ENCODE measurements at regions not wholly inside any gene's neighbourhood (a gene's known extent, or its start where the extent isn't known, plus 50 kb on each side); places are given as distances from the start of the nearest gene placed in this dataset.
"Not testable (repeated sequence)": the region's sequence is repeated elsewhere in the genome, so short reads cannot be mapped to it uniquely, and the experiment has no call there.

DNA sequence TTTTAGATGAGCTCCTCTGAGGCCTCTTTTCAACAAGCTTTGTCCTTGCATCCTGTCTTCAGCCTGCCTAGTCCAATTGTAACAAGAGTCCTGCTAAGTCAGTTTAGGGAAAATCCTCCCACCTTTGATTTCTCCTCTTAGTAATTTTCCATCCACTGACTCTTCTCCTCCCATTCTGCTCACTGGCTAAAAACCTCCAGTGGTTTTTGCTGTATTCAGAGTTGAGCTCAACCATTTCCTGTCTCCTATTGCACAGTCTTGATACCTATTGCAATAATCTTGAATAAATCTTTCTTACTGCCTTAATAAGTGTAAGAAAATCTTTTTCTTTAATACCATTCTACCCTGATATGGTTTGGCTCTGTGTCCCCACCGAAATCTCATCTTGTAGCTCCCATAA, 117.8 kb upstream of the ENPP6 start:
- Histone ChIP-seq H3K4me2 (ENCODE audit: low read depth, low read length, poor library complexity, severe bottlenecking) (no peak overlapping the region), H3K79me2 (ENCODE audit: insufficient read depth, low read length) (no peaks in the 10 kb centered on the region), H3K36me3 (ENCODE audit: low read length) (no peaks in the 10 kb centered on the region; the same call in 1 of the 2 replicates), H4K20me1 (ENCODE audit: low read depth, low read length) (no peaks in the 10 kb centered on the region), H3K27me3 (ENCODE audit: low read length) (no peaks in the 10 kb centered on the region), H3K27ac (ENCODE audit: low read depth, low read length) (no peak overlapping the region), H3K4me3 (ENCODE audit: insufficient read depth, low read length, poor library complexity, severe bottlenecking) (no peak overlapping the region), H3K9me2 (replicated peaks; ENCODE audit: insufficient read depth, low read length) (no peaks in the 10 kb centered on the region), H2AFZ (ENCODE audit: low read depth, low read length, severe bottlenecking) (no peak overlapping the region), H3F3A (ENCODE audit: insufficient read depth) (no peaks in the 10 kb centered on the region), H3K9me3 (ENCODE audit: insufficient read depth, low read length) (no peaks in the 10 kb centered on the region), H3K9ac (ENCODE audit: low read length) (no peak overlapping the region)
- TF ChIP-seq CTCF (IDR thresholded peaks at IDR 0.05; ENCODE audit: insufficient read depth, low read length, poor library complexity, severe bottlenecking) = no peak
- TF ChIP-seq EZH2phosphoT487 (conservative IDR thresholded peaks at IDR 0.05; ENCODE audit: low read length) = no peak

- H3K4me3 ChIP-seq (ENCODE audit: insufficient read depth, low read length, poor library complexity, severe bottlenecking); H3K79me2 ChIP-seq (ENCODE audit: insufficient read depth, low read length); H3K9me3 ChIP-seq (ENCODE audit: insufficient read depth, low read length); H2AFZ ChIP-seq (ENCODE audit: low read depth, low read length, severe bottlenecking); H4K20me1 ChIP-seq (ENCODE audit: low read depth, low read length); H3F3A ChIP-seq (ENCODE audit: insufficient read depth); H3K4me2 ChIP-seq (ENCODE audit: low read depth, low read length, poor library complexity, severe bottlenecking); H3K27ac ChIP-seq (ENCODE audit: low read depth, low read length); H3K27me3 ChIP-seq (ENCODE audit: low read length); H3K9ac ChIP-seq (ENCODE audit: low read length); H3K36me3 ChIP-seq (ENCODE audit: low read length); H3K9me2 ChIP-seq (replicated peaks; ENCODE audit: insufficient read depth, low read length): not testable (repeated sequence)
These were observed 115.8 kb upstream of the ENPP6 start for GRCh38 chr4:184333446-184333845.

DNA sequence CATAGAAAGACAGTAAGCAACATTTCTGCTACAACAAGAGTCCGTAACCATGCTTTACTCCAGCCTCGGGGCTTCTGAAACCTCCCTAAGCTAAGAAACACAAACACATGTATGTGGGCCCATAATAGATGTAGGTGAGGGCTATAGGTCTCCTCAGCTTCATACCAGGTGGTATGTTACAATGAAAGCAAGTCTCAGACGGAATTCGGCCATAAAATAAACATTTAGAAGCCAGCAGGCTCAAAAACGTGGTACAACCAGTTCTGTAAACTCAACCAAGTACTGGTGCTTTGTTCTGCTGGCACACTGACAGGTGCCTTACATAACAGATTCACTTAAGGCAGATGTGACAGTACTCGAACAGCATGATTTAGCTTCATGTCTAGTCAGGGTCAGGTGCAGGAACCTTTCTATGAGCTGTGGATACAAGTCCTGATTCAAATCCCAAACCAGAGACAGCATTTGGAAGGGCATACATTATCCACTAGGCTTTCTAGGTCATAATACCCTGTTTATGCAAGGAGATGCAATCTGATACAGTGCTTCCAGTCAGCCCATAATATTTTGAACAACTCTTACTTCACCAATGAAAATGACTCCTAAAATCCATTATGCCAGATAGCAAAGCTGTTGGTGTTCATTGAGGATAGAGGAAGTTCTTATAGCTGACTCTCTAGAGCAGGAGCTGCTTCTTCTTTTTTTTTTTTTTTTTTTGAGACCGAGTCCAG, 113.8 kb upstream of the ENPP6 start:
- H3K4me3 ChIP-seq (ENCODE audit: insufficient read depth, low read length, poor library complexity, severe bottlenecking) = no peak overlapping the region
- no peak overlapping the region for H3K9ac ChIP-seq (ENCODE audit: low read length)
- no peaks in the 10 kb centered on the region for H3K36me3 ChIP-seq (ENCODE audit: low read length)
- H3K4me2 ChIP-seq (ENCODE audit: low read depth, low read length, poor library complexity, severe bottlenecking) = no peak overlapping the region
- no peak overlapping the region for H3K27ac ChIP-seq (ENCODE audit: low read depth, low read length)
- TF ChIP-seq CTCF (IDR thresholded peaks at IDR 0.05; ENCODE audit: insufficient read depth, low read length, poor library complexity, severe bottlenecking) (no peak), EZH2phosphoT487 (conservative IDR thresholded peaks at IDR 0.05; ENCODE audit: low read length) (no peak)
- H2AFZ ChIP-seq (ENCODE audit: low read depth, low read length, severe bottlenecking) = no peak overlapping the region
- H3K9me3 ChIP-seq (ENCODE audit: insufficient read depth, low read length) = no peaks in the 10 kb centered on the region
- no peaks in the 10 kb centered on the region for H4K20me1 ChIP-seq (ENCODE audit: low read depth, low read length)
- peaks cover 7% of the 10 kb centered on the region for H3F3A ChIP-seq (ENCODE audit: insufficient read depth)
- H3K27me3 ChIP-seq (ENCODE audit: low read length) = no peaks in the 10 kb centered on the region
- no peaks in the 10 kb centered on the region for H3K79me2 ChIP-seq (ENCODE audit: insufficient read depth, low read length)
- no peaks in the 10 kb centered on the region for H3K9me2 ChIP-seq (replicated peaks; ENCODE audit: insufficient read depth, low read length)

- not testable (repeated sequence) for H3K27me3 ChIP-seq (ENCODE audit: low read length); H2AFZ ChIP-seq (ENCODE audit: low read depth, low read length, severe bottlenecking); H3K9me3 ChIP-seq (ENCODE audit: insufficient read depth, low read length); H3K79me2 ChIP-seq (ENCODE audit: insufficient read depth, low read length); H3K9ac ChIP-seq (ENCODE audit: low read length); H3K4me2 ChIP-seq (ENCODE audit: low read depth, low read length, poor library complexity, severe bottlenecking); H3K9me2 ChIP-seq (replicated peaks; ENCODE audit: insufficient read depth, low read length); H3F3A ChIP-seq (ENCODE audit: insufficient read depth); H4K20me1 ChIP-seq (ENCODE audit: low read depth, low read length); H3K36me3 ChIP-seq (ENCODE audit: low read length); H3K4me3 ChIP-seq (ENCODE audit: insufficient read depth, low read length, poor library complexity, severe bottlenecking); H3K27ac ChIP-seq (ENCODE audit: low read depth, low read length)
These were observed 112.9 kb upstream of the ENPP6 start for GRCh38 chr4:184330517-184331094.

Data from SU-DHL-6 (cell line).